ENCODE measurements at regions not wholly inside any gene's neighbourhood (a gene's known extent, or its start where the extent isn't known, plus 50 kb on each side); places are given as distances from the start of the nearest gene placed in this dataset.

- TF ChIP-seq CTCF (IDR thresholded peaks at IDR 0.05 in 2 of 3, conservative IDR thresholded peaks at IDR 0.05 in 1 of 3; ENCODE audit: borderline replicate concordance in 1 of 3, insufficient read depth in 1 of 3, low read depth in 2 of 3, low read length in 2 of 3) (no peak), MAX (IDR thresholded peaks at IDR 0.05) (no peak), POLR2AphosphoS5 (IDR thresholded peaks at IDR 0.05; ENCODE audit: low read depth, low read length) (no peak), EZH2 (IDR thresholded peaks at IDR 0.05) (no peak)
Observed at GRCh38 chr4:34066126-34066525, 2178.2 kb downstream of the ARAP2 start.

Measured in HCT116 (cell line).